ENCODE measurements at regions not wholly inside any gene's neighbourhood (a gene's known extent, or its start where the extent isn't known, plus 50 kb on each side); places are given as distances from the start of the nearest gene placed in this dataset.

- Histone ChIP-seq H4K20me1 (ENCODE audit: low read depth) (no peaks in the 10 kb centered on the region), H3K36me3 (no peaks in the 10 kb centered on the region), H3K79me2 (ENCODE audit: low read depth) (no peaks in the 10 kb centered on the region), H3K4me2 (no peak overlapping the region), H3K9me3 (ENCODE audit: low read depth) (no peaks in the 10 kb centered on the region), H3K4me1 (no peaks in the 10 kb centered on the region), H3K27me3 (no peaks in the 10 kb centered on the region), H3K9ac (no peak overlapping the region), H3K27ac (no peak overlapping the region), H3K4me3 (no peak overlapping the region), H3F3A (ENCODE audit: low read depth) (no peaks in the 10 kb centered on the region), H2AFZ (replicated peaks) (no peak overlapping the region)
- H3K36me3 Mint-ChIP-seq, result no peaks in the 10 kb centered on the region
- TF ChIP-seq, protein P1, sequence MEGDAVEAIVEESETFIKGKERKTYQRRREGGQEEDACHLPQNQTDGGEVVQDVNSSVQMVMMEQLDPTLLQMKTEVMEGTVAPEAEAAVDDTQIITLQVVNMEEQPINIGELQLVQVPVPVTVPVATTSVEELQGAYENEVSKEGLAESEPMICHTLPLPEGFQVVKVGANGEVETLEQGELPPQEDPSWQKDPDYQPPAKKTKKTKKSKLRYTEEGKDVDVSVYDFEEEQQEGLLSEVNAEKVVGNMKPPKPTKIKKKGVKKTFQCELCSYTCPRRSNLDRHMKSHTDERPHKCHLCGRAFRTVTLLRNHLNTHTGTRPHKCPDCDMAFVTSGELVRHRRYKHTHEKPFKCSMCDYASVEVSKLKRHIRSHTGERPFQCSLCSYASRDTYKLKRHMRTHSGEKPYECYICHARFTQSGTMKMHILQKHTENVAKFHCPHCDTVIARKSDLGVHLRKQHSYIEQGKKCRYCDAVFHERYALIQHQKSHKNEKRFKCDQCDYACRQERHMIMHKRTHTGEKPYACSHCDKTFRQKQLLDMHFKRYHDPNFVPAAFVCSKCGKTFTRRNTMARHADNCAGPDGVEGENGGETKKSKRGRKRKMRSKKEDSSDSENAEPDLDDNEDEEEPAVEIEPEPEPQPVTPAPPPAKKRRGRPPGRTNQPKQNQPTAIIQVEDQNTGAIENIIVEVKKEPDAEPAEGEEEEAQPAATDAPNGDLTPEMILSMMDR (IDR thresholded peaks at IDR 0.05), result no peak
- TF ChIP-seq EZH2phosphoT487 (IDR thresholded peaks at IDR 0.05) (no peak), EZH2 (IDR thresholded peaks at IDR 0.05) (no peak)
- no peak overlapping the region for H3K4me3 Mint-ChIP-seq
- H3K27ac Mint-ChIP-seq, result no peak overlapping the region
- no peaks in the 10 kb centered on the region for H3K27me3 Mint-ChIP-seq (ENCODE audit: insufficient read depth, low read depth)
- DNase-seq (ENCODE audit: low spot score), result no peak
- no peaks in the 10 kb centered on the region for H3K4me1 Mint-ChIP-seq
- H3K9me3 Mint-ChIP-seq, result no peaks in the 10 kb centered on the region
Measured at GRCh38 chr3:94665922-94666321, 603.1 kb downstream of the NSUN3 start.

- H3K4me1 Mint-ChIP-seq, result no peaks in the 10 kb centered on the region
- Histone ChIP-seq H3K27me3 (no peaks in the 10 kb centered on the region), H3K9ac (no peak overlapping the region), H3K4me1 (no peaks in the 10 kb centered on the region), H3K36me3 (no peaks in the 10 kb centered on the region), H3K9me3 (ENCODE audit: low read depth) (no peaks in the 10 kb centered on the region), H3F3A (ENCODE audit: low read depth) (no peaks in the 10 kb centered on the region), H2AFZ (replicated peaks) (no peak overlapping the region), H3K79me2 (ENCODE audit: low read depth) (no peaks in the 10 kb centered on the region), H3K4me3 (no peak overlapping the region), H4K20me1 (ENCODE audit: low read depth) (no peaks in the 10 kb centered on the region), H3K27ac (no peak overlapping the region), H3K4me2 (no peak overlapping the region)
- no peak overlapping the region for H3K27ac Mint-ChIP-seq
- no peak for DNase-seq (ENCODE audit: low spot score)
- no peaks in the 10 kb centered on the region for H3K9me3 Mint-ChIP-seq
- H3K4me3 Mint-ChIP-seq, result no peak overlapping the region
- no peaks in the 10 kb centered on the region for H3K36me3 Mint-ChIP-seq
- H3K27me3 Mint-ChIP-seq (ENCODE audit: insufficient read depth, low read depth), result no peaks in the 10 kb centered on the region
- TF ChIP-seq EZH2phosphoT487 (IDR thresholded peaks at IDR 0.05) (no peak), EZH2 (IDR thresholded peaks at IDR 0.05) (no peak)
- TF ChIP-seq, protein P1 (IDR thresholded peaks at IDR 0.05), result no peak
Measured at GRCh38 chr3:94671078-94671477, 608.2 kb downstream of the NSUN3 start.

GRCh38 chr3:94673876-94674275 is 611.0 kb downstream of the NSUN3 start:
- Mint-ChIP-seq H3K27ac (no peak overlapping the region), H3K4me1 (no peaks in the 10 kb centered on the region)
- no peaks in the 10 kb centered on the region for H3K4me1 ChIP-seq

More at GRCh38 chr3:94673876-94674275, 611.0 kb downstream of the NSUN3 start:
- Histone ChIP-seq H3K4me2 (no peak overlapping the region), H3K9ac (no peak overlapping the region), H3K36me3 (no peaks in the 10 kb centered on the region), H2AFZ (replicated peaks) (no peak overlapping the region), H3K79me2 (ENCODE audit: low read depth) (no peaks in the 10 kb centered on the region), H3F3A (ENCODE audit: low read depth) (no peaks in the 10 kb centered on the region), H3K4me3 (no peak overlapping the region), H3K27ac (no peak overlapping the region), H3K9me3 (ENCODE audit: low read depth) (no peaks in the 10 kb centered on the region), H4K20me1 (ENCODE audit: low read depth) (no peaks in the 10 kb centered on the region), H3K27me3 (no peaks in the 10 kb centered on the region)
- Mint-ChIP-seq H3K36me3 (peaks cover 2% of the 10 kb centered on the region), H3K27me3 (ENCODE audit: insufficient read depth, low read depth) (peaks cover 2% of the 10 kb centered on the region), H3K9me3 (peaks cover 10% of the 10 kb centered on the region), H3K4me3 (no peak overlapping the region)
- TF ChIP-seq EZH2phosphoT487 (IDR thresholded peaks at IDR 0.05) (no peak), EZH2 (IDR thresholded peaks at IDR 0.05) (no peak)
- TF ChIP-seq, protein P1 (IDR thresholded peaks at IDR 0.05), result no peak
- no peak for DNase-seq (ENCODE audit: low spot score)

All from neural progenitor cell (in vitro differentiated cells).